Lower lobe of right lung (tissue), 2 donors: ENCODE measurements at regions not wholly inside any gene's neighbourhood (a gene's known extent, or its start where the extent isn't known, plus 50 kb on each side); places are given as distances from the start of the nearest gene placed in this dataset.
"Not testable (repeated sequence)": the region's sequence is repeated elsewhere in the genome, so short reads cannot be mapped to it uniquely, and the experiment has no call there.

Experiments
- ATAC-seq, 2 donors: fragments of 200-7000 bp; cut with Tn5 transposase; one replicate each; pipeline ENCODE4 v1.9.1; 2020 to 2022; ENCODE audit warnings: mild to moderate bottlenecking in 2 of 2, moderate library complexity in 2 of 2
- DNase-seq: peaks from one replicate; pipeline ENCODE4 v3.0.0-alpha.2; 2020
- H3K27ac ChIP-seq: fragments of 200-600 bp; one replicate; pipeline ENCODE4 v1.8.0; 2022
- H3K27me3 ChIP-seq: fragments of 200-600 bp; one replicate; pipeline ENCODE4 v1.8.0; 2022; ENCODE audit warnings: low read depth
- H3K36me3 ChIP-seq: fragments of 200-600 bp; one replicate; pipeline ENCODE4 v1.8.0; 2022; ENCODE audit warnings: mild to moderate bottlenecking
- H3K4me1 ChIP-seq: fragments of 200-600 bp; one replicate; pipeline ENCODE4 v1.8.0; 2022
- H3K4me3 ChIP-seq: fragments of 200-600 bp; one replicate; pipeline ENCODE4 v1.8.0; 2022; ENCODE audit warnings: mild to moderate bottlenecking
- H3K9me3 ChIP-seq: fragments of 200-600 bp; one replicate; pipeline ENCODE4 v1.8.0; 2022
- CTCF ChIP-seq: fragments of 200-600 bp; IDR thresholded peaks from one replicate; pipeline ENCODE4 v1.8.0; 2022; ENCODE audit warnings: antibody characterized with exemption, mild to moderate bottlenecking
- intact Hi-C: fragments of 100-400 bp; cut with DNase I; formaldehyde crosslinking; loops from one replicate; pipeline ENCODE4 v1.11.0; 2022
- donor health status: DM: no; HTN: yes; CAD: no; lungs with severe emphysema.

GRCh38 chr2:75405000-75405399, 155.7 kb downstream of the EVA1A start:
- intact Hi-C loops: loop anchor here (10.0 kb wide), 1 partner anchor 490 kb away; no protein-coding TSS in a partner anchor

GRCh38 chr2:75403991-75404428, 156.7 kb downstream of the EVA1A start:
- Histone ChIP-seq H3K4me1 (no peaks in the 10 kb centered on the region), H3K36me3 (no peaks in the 10 kb centered on the region), H3K9me3 (no peaks in the 10 kb centered on the region), H3K4me3 (no peak overlapping the region), H3K27ac (no peak overlapping the region), H3K27me3 (no peaks in the 10 kb centered on the region)
- ATAC-seq (peak; percentile 67 to 72), DNase-seq (no peak)
- intact Hi-C loops: loop anchor here (10.0 kb wide), 1 partner anchor 489 kb away; no protein-coding TSS in a partner anchor
- TF ChIP-seq CTCF: peak; percentile 72

More at GRCh38 chr2:75405000-75405399, 155.7 kb downstream of the EVA1A start:
- Histone ChIP-seq H3K27me3 (no peaks in the 10 kb centered on the region), H3K4me1 (no peaks in the 10 kb centered on the region), H3K36me3 (no peaks in the 10 kb centered on the region), H3K27ac (no peak overlapping the region), H3K9me3 (no peaks in the 10 kb centered on the region), H3K4me3 (no peak overlapping the region)
- ATAC-seq: no peak
- no peak for TF ChIP-seq CTCF
- no peak for DNase-seq

GRCh38 chr2:75396314-75396713, 164.4 kb downstream of the EVA1A start:
- Histone ChIP-seq H3K36me3 (no peaks in the 10 kb centered on the region), H3K27me3 (no peaks in the 10 kb centered on the region), H3K4me3 (no peak overlapping the region), H3K4me1 (no peaks in the 10 kb centered on the region), H3K9me3 (no peaks in the 10 kb centered on the region), H3K27ac (no peak overlapping the region)
- DNase-seq (no peak), ATAC-seq (no peak)
- no peak for TF ChIP-seq CTCF
- intact Hi-C loops: no loop called here

- H3K4me3 ChIP-seq, H3K27ac ChIP-seq, ATAC-seq, intact Hi-C loops, DNase-seq, H3K27me3 ChIP-seq, H3K4me1 ChIP-seq, H3K9me3 ChIP-seq, H3K36me3 ChIP-seq: not testable (repeated sequence)
These were observed 166.0 kb downstream of the EVA1A start for GRCh38 chr2:75394764-75395163.

- Histone ChIP-seq H3K27me3 (no peaks in the 10 kb centered on the region), H3K4me3 (no peak overlapping the region), H3K4me1 (no peaks in the 10 kb centered on the region), H3K9me3 (no peaks in the 10 kb centered on the region), H3K27ac (no peak overlapping the region), H3K36me3 (no peaks in the 10 kb centered on the region)
- intact Hi-C loops: no loop called here
- DNase-seq (no peak), ATAC-seq (no peak)
- TF ChIP-seq CTCF: no peak
These were observed 170.6 kb downstream of the EVA1A start for GRCh38 chr2:75390169-75390568.

GRCh38 chr2:75389271-75389670, 171.5 kb downstream of the EVA1A start:
- H3K4me1 ChIP-seq: no peaks in the 10 kb centered on the region

More at GRCh38 chr2:75389271-75389670, 171.5 kb downstream of the EVA1A start:
- Histone ChIP-seq H3K36me3 (no peaks in the 10 kb centered on the region), H3K27me3 (no peaks in the 10 kb centered on the region), H3K27ac (no peak overlapping the region), H3K4me3 (no peak overlapping the region), H3K9me3 (no peaks in the 10 kb centered on the region)
- no peak for DNase-seq
- no peak for TF ChIP-seq CTCF
- no peak for ATAC-seq
- intact Hi-C loops: no loop called here
